SK-N-SH (cell line): ENCODE measurements at regions not wholly inside any gene's neighbourhood (a gene's known extent, or its start where the extent isn't known, plus 50 kb on each side); places are given as distances from the start of the nearest gene placed in this dataset.

Experiments used
- EP300 ChIP-seq, 2 experiments: IDR thresholded peaks; 2 replicates each; pipeline versions ENCODE4 v1.4.0 to v1.6.1; 2012; ENCODE audit warnings: borderline replicate concordance in 1 of 2, low read depth in 1 of 2, low read length in 1 of 2
- EZH2phosphoT487 ChIP-seq: fragments of 200-600 bp; sonication (generic); IDR thresholded peaks from 2 replicates; pipeline ENCODE4 v1.6.1; 2017; ENCODE audit warnings: low read depth, mixed run types, mild to moderate bottlenecking, antibody characterized with exemption, moderate library complexity, borderline replicate concordance
- FOXJ3 ChIP-seq: sonication (generic); formaldehyde crosslinking; IDR thresholded peaks from 2 replicates; pipeline ENCODE4 v1.5.1; 2020; ENCODE audit warnings: mild to moderate bottlenecking, missing genetic modification reagents
- GATA2 ChIP-seq: sonication (generic); formaldehyde crosslinking; IDR thresholded peaks from 2 replicates; pipeline ENCODE4 v1.5.0; 2020; ENCODE audit warnings: mild to moderate bottlenecking, missing genetic modification reagents
- MAX ChIP-seq: IDR thresholded peaks from 2 replicates; pipeline ENCODE4 v1.4.0; 2012; ENCODE audit warnings: low read depth
- MEF2A ChIP-seq: IDR thresholded peaks from 2 replicates; pipeline ENCODE4 v1.4.0; 2012; ENCODE audit warnings: low read depth, borderline replicate concordance
- NFIC ChIP-seq: IDR thresholded peaks from 2 replicates; pipeline ENCODE4 v1.4.0; 2012; ENCODE audit warnings: borderline replicate concordance
- NRF1 ChIP-seq: IDR thresholded peaks from 2 replicates; pipeline ENCODE4 v1.6.1; 2012; ENCODE audit warnings: low read depth, mild to moderate bottlenecking, low read length
- POLR2AphosphoS5 ChIP-seq: IDR thresholded peaks from 2 replicates; pipeline ENCODE4 v1.6.1; 2012; ENCODE audit warnings: low read depth, low read length
- TAF1 ChIP-seq: IDR thresholded peaks from 2 replicates; pipeline ENCODE4 v1.6.1; 2012; ENCODE audit warnings: low read depth, mild to moderate bottlenecking, low read length, moderate library complexity, borderline replicate concordance
- USF2 ChIP-seq: fragments of 150-350 bp; IDR thresholded peaks from 2 replicates; pipeline ENCODE4 v1.6.1; 2017; ENCODE audit warnings: antibody characterized with exemption, low read length, low read depth, borderline replicate concordance
- TF ChIP-seq, protein P1 (sequence below): fragments of 200-600 bp; sonication (generic); IDR thresholded peaks from 2 replicates; pipeline ENCODE4 v1.6.1; 2017; ENCODE audit warnings: antibody characterized with exemption, mild to moderate bottlenecking, moderate library complexity
- TF ChIP-seq, protein P2 (sequence below): fragments of 150-350 bp; IDR thresholded peaks from 2 replicates; pipeline ENCODE4 v1.6.1; 2016; ENCODE audit warnings: mild to moderate bottlenecking, low read depth, low read length

DNA sequence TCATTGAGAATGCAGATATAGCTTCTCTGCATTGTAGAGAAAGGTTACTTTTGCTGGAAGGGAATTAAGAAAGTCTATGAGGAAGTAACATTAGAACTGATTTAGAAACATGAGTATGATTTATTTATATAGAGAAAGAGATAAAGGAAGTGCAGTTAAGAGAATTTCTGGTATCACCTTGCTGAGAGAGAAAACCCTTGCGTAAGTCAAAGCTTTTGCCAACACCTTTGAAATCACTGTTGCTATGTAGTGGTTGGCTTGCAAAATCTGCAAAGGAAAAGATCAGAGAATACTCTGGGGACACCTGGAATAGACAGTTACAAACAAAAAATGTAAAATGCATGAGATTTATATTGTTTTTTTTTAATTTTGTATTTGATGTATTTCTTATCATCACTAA, 137.3 kb upstream of the RXFP1 start:
- TF ChIP-seq TAF1 (no peak), NFIC (no peak), NRF1 (no peak), USF2 (no peak), POLR2AphosphoS5 (no peak), GATA2 (CRISPR knock-in tag) (no peak), FOXJ3 (no peak), EP300 (IDR thresholded peaks at IDR 0.05; ENCODE audit: borderline replicate concordance in 1 of 2, low read depth in 1 of 2, low read length in 1 of 2) (no peak), MEF2A (no peak), EZH2phosphoT487 (no peak), MAX (no peak)
- TF ChIP-seq, protein P1, sequence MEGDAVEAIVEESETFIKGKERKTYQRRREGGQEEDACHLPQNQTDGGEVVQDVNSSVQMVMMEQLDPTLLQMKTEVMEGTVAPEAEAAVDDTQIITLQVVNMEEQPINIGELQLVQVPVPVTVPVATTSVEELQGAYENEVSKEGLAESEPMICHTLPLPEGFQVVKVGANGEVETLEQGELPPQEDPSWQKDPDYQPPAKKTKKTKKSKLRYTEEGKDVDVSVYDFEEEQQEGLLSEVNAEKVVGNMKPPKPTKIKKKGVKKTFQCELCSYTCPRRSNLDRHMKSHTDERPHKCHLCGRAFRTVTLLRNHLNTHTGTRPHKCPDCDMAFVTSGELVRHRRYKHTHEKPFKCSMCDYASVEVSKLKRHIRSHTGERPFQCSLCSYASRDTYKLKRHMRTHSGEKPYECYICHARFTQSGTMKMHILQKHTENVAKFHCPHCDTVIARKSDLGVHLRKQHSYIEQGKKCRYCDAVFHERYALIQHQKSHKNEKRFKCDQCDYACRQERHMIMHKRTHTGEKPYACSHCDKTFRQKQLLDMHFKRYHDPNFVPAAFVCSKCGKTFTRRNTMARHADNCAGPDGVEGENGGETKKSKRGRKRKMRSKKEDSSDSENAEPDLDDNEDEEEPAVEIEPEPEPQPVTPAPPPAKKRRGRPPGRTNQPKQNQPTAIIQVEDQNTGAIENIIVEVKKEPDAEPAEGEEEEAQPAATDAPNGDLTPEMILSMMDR = no peak
- TF ChIP-seq, protein P2, sequence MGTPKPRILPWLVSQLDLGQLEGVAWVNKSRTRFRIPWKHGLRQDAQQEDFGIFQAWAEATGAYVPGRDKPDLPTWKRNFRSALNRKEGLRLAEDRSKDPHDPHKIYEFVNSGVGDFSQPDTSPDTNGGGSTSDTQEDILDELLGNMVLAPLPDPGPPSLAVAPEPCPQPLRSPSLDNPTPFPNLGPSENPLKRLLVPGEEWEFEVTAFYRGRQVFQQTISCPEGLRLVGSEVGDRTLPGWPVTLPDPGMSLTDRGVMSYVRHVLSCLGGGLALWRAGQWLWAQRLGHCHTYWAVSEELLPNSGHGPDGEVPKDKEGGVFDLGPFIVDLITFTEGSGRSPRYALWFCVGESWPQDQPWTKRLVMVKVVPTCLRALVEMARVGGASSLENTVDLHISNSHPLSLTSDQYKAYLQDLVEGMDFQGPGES = no peak
